Activated CD4-positive, alpha-beta T cell treated with anti-CD3 and anti-CD28 coated beads for 48 hours (primary cell): ENCODE measurements at regions not wholly inside any gene's neighbourhood (a gene's known extent, or its start where the extent isn't known, plus 50 kb on each side); places are given as distances from the start of the nearest gene placed in this dataset.
"Not testable (repeated sequence)": the region's sequence is repeated elsewhere in the genome, so short reads cannot be mapped to it uniquely, and the experiment has no call there.

ENCODE experiments used
- DNase-seq: peaks from one replicate; pipeline ENCODE4 v3.0.0-alpha.2; 2020

- DNase-seq, result no peak
Measured at GRCh38 chr12:24356240-24356804, 406.9 kb upstream of the SOX5 start.

- no peak for DNase-seq
Measured at GRCh38 chr12:24352363-24352762, 402.9 kb upstream of the SOX5 start.

GRCh38 chr12:24349051-24349799 is 399.8 kb upstream of the SOX5 start:
- no peak for DNase-seq

- not testable (repeated sequence) for DNase-seq
Measured at GRCh38 chr12:24348180-24348579, 398.7 kb upstream of the SOX5 start.

DNA sequence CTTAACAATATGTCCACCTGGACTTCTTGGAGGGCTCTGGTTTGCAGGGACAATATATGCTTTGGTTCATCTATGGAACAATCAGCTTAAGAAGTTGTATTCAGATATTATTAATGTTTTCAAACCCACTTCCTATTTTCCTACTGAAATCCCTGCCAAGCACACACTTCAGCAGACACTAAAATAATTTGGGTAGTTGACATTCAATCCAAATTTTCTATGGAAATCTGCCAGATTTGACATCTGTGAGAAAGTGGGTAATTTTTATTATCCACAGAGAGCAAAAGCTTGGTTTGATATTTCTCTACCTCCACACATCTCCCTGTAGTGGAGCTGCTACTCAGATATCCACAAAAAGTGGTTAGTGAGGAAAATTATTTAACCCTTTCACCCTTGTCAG is 378.8 kb upstream of the SOX5 start:
- DNase-seq, result no peak

GRCh38 chr12:24325331-24325730 is 375.9 kb upstream of the SOX5 start:
- DNase-seq, result no peak

GRCh38 chr12:24307716-24308335 is 358.4 kb upstream of the SOX5 start:
- DNase-seq, result no peak

- no peak for DNase-seq
Measured at GRCh38 chr12:24307153-24307552, 357.7 kb upstream of the SOX5 start.

GRCh38 chr12:24306001-24306400 is 356.5 kb upstream of the SOX5 start:
- DNase-seq, result no peak

DNA sequence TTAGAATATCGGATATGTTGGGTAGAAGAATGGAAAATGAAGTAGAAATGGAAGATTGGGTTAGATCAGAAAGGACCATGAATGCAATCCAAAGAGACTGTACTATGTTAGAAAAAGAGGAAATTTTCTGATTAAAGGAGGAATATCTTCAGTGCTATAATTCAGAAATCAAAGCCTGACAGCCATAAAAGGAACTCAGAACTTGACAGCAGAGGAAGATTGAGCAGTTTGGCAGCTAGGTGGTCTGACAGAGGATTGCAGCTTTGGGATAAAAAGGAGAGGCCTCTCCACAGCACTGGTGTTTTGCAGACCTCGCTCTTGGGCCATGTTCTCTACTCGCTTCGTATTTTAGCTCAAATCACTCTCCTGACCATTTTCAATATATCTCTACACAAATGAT is 354.8 kb upstream of the SOX5 start:
- DNase-seq, result no peak

DNA sequence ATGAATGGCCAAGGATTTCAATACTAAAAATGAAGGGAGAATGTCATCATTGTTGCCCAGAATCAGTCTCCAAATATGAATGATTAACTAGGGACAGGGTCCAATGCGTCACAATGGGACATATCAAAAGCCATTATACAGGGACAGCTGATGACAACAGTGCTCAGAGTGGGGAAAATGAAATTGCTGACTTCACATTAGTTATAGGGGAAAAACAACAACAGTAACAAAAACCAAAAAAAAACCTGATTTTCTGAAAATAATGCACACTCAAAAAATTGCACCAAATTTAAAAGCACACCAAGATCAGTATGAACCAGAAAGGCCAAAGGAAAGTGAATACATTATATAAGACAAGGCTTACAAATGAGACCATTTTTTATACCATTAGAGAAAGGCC is 353.2 kb upstream of the SOX5 start:
- DNase-seq, result no peak

GRCh38 chr12:24297516-24297915 is 348.0 kb upstream of the SOX5 start:
- no peak for DNase-seq

DNA sequence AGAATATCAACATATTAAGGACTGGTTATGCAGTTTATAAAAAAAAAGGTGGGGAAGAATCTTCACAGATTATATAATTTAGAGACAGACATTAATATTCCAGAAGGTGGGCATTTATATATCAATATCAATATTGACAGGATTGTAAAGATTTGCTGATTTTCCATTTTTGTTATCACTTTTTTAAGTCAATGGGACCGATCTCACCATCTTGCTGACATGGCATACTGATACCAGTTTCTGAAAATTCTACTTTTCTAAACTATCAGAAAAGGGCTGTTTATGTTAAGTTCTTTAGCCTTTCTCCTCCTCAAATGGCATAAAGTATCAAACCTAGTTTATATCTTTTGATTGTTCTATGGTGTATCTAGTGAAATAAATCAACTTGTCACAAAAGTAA is 344.1 kb upstream of the SOX5 start:
- no peak for DNase-seq

DNA sequence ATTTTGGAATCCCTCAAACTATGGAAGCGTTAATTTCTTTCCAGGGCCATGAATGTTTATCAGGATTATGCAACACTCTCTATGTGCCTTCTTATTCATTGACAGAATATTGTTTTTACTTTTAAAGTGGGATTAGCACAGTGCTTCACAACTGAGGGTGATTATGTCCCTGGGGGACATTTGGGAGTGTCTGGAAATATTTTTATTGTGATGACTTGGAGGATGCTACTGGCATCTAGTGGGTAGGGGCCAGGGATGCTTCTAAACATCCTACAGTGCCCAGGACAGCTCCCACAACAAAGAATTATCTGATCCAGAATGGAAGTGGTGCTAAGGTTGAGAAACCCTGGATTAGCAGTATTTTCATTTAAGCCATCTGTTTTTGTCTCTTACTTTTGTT is 338.5 kb upstream of the SOX5 start:
- no peak for DNase-seq

DNA sequence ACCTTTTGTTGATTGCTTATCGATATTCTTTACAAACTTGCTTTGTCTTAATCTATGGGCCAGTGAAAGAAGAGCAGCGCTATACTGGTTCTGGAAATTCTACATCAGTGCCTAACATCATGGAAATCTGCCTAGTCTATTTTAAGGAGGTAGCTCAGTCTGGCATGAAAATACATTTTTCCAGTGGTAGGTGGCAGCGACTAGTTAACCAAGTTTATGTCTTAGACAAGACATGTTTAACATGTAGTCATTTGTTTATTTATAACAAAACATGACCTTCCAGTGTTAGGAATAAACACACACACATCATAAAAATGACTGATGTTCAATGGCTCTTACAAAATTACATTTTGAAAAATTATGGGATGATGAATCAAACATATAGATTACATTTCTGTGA is 336.0 kb upstream of the SOX5 start:
- no peak for DNase-seq

GRCh38 chr12:24281341-24281740 is 331.9 kb upstream of the SOX5 start:
- DNase-seq, result no peak

DNA sequence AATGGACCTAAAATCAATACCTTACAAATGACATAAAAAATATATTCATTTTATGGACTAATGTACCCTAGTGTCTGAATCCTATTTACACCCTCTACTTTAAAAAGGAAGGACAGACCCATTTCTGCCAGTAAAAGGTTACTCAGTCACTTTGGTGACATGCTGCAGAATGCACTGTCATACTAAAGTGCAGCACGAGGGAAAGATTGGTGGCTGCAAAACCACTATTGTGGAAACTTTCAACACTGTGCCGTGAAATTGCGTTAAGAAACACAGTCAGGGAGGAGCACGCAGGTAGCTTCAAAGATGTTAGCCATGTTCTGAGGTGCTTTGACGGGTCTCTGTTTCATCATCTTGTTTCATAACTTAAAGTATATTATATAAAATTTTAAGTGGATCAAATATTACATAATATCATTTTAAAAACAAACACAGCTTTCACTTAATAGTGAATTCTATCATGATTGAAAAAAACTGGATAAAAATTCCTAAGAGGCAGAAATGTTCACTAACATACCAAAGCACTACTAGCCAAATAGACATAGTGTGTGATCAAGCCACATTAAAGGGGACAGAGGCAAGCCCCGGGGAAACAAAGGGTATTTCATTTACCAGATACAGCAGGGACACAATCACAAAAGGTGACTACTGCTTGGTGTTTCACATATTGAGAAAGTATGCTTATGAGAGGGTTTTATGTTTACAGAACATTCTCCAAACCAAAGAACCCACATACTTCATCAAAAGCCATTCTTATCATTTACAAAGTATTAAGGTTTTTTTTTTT is 330.8 kb upstream of the SOX5 start:
- DNase-seq, result no peak

DNA sequence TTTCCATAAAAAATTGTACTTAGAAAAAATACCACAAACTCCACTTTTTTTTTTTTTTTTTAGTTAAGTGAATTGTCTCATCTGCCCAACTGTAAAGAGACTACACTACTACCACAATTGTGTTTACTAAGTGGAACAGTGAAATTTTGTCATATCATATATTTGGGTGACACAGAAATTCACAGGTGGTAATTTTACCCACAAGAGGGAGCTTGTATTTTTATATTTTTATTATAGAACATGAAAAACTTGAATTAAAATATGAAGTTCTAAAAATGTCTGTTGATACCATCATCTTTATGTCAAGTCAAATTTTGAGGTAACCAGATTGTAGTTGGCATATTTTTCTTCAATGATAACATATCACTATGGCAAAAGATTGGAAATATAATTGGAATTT is 329.4 kb upstream of the SOX5 start:
- DNase-seq, result no peak

GRCh38 chr12:24270965-24271364 is 321.5 kb upstream of the SOX5 start:
- no peak for DNase-seq

DNA sequence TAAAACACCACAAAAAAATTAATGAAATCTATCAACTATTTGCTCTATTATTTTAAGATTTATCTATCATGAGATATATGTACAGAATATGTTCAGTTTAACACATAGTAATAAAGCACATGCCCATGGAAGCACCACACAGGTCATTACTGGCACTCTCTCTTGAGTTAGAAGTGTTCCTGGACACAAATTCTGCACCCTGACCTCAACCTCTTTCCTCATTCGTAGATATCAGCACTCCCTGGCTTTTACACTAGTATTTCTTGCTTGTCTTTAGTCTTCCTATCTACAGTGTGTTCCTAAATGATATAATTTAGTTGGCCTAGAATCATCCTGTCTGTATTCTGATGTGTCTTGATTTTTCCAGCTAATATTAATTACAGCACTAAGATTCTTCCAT is 321.0 kb upstream of the SOX5 start:
- DNase-seq, result no peak

GRCh38 chr12:24268663-24269186 is 319.3 kb upstream of the SOX5 start:
- DNase-seq, result no peak

DNA sequence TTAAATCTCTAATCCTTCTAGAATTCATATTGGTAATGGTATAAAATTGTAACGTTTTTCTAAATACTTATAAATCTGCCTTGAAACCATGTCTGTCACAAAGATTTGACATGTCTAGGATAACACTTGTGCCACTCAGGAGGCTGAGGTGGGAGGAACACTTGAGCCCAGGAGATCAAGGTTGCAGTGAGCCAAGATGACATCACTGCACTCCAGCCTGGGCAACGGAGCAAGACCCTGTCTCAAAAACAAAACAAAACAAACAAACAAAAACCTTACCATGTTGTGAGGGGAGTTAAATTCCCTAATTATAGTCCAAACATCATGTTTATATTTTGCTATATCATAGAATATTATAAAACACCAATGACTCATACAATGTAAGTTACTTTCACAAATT is 317.5 kb upstream of the SOX5 start:
- DNase-seq, result no peak

DNA sequence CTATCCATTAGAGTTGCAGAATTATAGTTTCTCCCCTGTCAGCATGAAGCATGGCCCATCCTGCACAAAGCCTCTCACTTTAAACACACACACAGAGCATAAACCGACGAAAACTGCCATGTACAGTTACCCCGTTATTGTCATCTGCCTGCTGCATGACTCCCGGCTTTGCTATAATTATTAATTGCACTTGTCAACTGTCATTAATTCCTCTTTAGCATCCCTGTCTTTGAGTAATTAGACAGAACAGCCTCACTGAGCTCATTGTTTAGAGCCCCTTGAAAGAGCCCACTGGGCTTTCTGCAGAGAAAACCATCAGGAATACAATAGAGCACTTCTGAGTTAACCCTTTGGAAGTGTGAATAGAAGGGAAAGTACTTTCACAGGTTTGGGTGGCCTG is 307.2 kb upstream of the SOX5 start:
- DNase-seq, result no peak
